Smooth muscle cell (in vitro differentiated cells): ENCODE measurements at regions not wholly inside any gene's neighbourhood (a gene's known extent, or its start where the extent isn't known, plus 50 kb on each side); places are given as distances from the start of the nearest gene placed in this dataset.

Experiments
- DNase-seq: peaks from one replicate; lab custom pipeline; 2025; ENCODE audit not compliant: unreplicated experiment; lab: John Stamatoyannopoulos, UW
- H2AFZ ChIP-seq: fragments of 200-600 bp; sonication (generic); 2 replicates; pipeline ENCODE4 v1.6.0; 2016; ENCODE audit warnings: antibody characterized with exemption, low read depth, mild to moderate bottlenecking
- H3F3A ChIP-seq: fragments of 200-600 bp; sonication (generic); 2 replicates; pipeline ENCODE4 v1.6.0; 2017; ENCODE audit warnings: antibody characterized with exemption, low read depth
- H3K27ac ChIP-seq: fragments of 200-600 bp; sonication (generic); 2 replicates; pipeline ENCODE4 v1.5.1; 2016; ENCODE audit warnings: low read depth, mild to moderate bottlenecking
- H3K27me3 ChIP-seq: fragments of 200-600 bp; sonication (generic); 2 replicates; pipeline ENCODE4 v1.6.1; 2016; ENCODE audit warnings: low read depth, mild to moderate bottlenecking
- H3K36me3 ChIP-seq: fragments of 200-600 bp; sonication (generic); 2 replicates; pipeline ENCODE4 v1.5.1; 2016; ENCODE audit warnings: low read depth
- H3K4me1 ChIP-seq: fragments of 200-600 bp; sonication (generic); 2 replicates; pipeline ENCODE4 v1.5.1; 2016; ENCODE audit warnings: low read depth
- H3K4me2 ChIP-seq: fragments of 200-600 bp; sonication (generic); 2 replicates; pipeline ENCODE4 v1.6.0; 2016; ENCODE audit warnings: mild to moderate bottlenecking
- H3K4me3 ChIP-seq: fragments of 200-600 bp; sonication (generic); 2 replicates; pipeline ENCODE4 v1.5.1; 2016; ENCODE audit warnings: mild to moderate bottlenecking
- H3K79me2 ChIP-seq: fragments of 200-600 bp; sonication (generic); 2 replicates; pipeline ENCODE4 v1.6.0; 2016; ENCODE audit warnings: low read depth, mild to moderate bottlenecking
- H3K9ac ChIP-seq: fragments of 200-600 bp; sonication (generic); 2 replicates; pipeline ENCODE4 v1.6.0; 2016; ENCODE audit warnings: low read depth
- H3K9me3 ChIP-seq: fragments of 200-600 bp; sonication (generic); replicated peaks from 2 replicates; pipeline ENCODE4 v1.5.1; 2016; ENCODE audit warnings: low read depth
- H4K20me1 ChIP-seq: fragments of 200-600 bp; sonication (generic); 2 replicates; pipeline ENCODE4 v1.6.0; 2016; ENCODE audit warnings: low read depth
- CTCF ChIP-seq: fragments of 200-600 bp; sonication (generic); IDR thresholded peaks from 2 replicates; pipeline ENCODE4 v1.5.1; 2017; ENCODE audit warnings: borderline replicate concordance, mild to moderate bottlenecking, antibody characterized with exemption; ENCODE audit not compliant: insufficient read depth, poor library complexity, severe bottlenecking
- WGBS: methylation state at CpG from one replicate; pipeline ENCODE4 v1.1.7; 2016; ENCODE audit warnings: low lambda C conversion rate; 5-methylcytosine and 5-hydroxymethylcytosine counted together

GRCh38 chr10:44733501-44734488 is 177.3 kb upstream of the TMEM72 start:
- TF ChIP-seq CTCF: no peak
- H3F3A ChIP-seq: no peaks in the 10 kb centered on the region
- H3K4me2 ChIP-seq: no peak overlapping the region
- H3K27ac ChIP-seq: no peak overlapping the region
- H3K4me3 ChIP-seq: no peak overlapping the region
- H3K36me3 ChIP-seq: no peaks in the 10 kb centered on the region
- H2AFZ ChIP-seq: no peak overlapping the region
- no peaks in the 10 kb centered on the region for H3K4me1 ChIP-seq
- DNase-seq: no peak
- H3K9me3 ChIP-seq: peaks cover 4% of the 10 kb centered on the region
- H3K27me3 ChIP-seq: no peaks in the 10 kb centered on the region
- H3K79me2 ChIP-seq: no peaks in the 10 kb centered on the region
- WGBS: 79% methylated on average over 5 of the region's 5 CpGs
- no peak overlapping the region for H3K9ac ChIP-seq
- no peaks in the 10 kb centered on the region for H4K20me1 ChIP-seq

- Histone ChIP-seq H3K4me3 (no peak overlapping the region), H3K27me3 (no peaks in the 10 kb centered on the region), H3K9me3 (no peaks in the 10 kb centered on the region), H3K27ac (no peak overlapping the region), H3K4me1 (no peaks in the 10 kb centered on the region), H3K4me2 (no peak overlapping the region), H4K20me1 (no peaks in the 10 kb centered on the region), H3K9ac (no peak overlapping the region), H3K36me3 (no peaks in the 10 kb centered on the region), H3F3A (no peaks in the 10 kb centered on the region), H3K79me2 (no peaks in the 10 kb centered on the region), H2AFZ (no peak overlapping the region)
- WGBS: 66% methylated on average over 4 of the region's 4 CpGs
- DNase-seq: no peak
- no peak for TF ChIP-seq CTCF
These were observed 168.9 kb upstream of the TMEM72 start for GRCh38 chr10:44742248-44742647.

- no peak overlapping the region for H2AFZ ChIP-seq
- H3K27ac ChIP-seq: no peak overlapping the region
- no peaks in the 10 kb centered on the region for H3F3A ChIP-seq
- H3K9ac ChIP-seq: no peak overlapping the region
- WGBS: 69% methylated on average over 1 of the region's 1 CpG
- H4K20me1 ChIP-seq: no peaks in the 10 kb centered on the region
- no peak overlapping the region for H3K4me3 ChIP-seq
- no peak for TF ChIP-seq CTCF
- H3K79me2 ChIP-seq: no peaks in the 10 kb centered on the region
- no peaks in the 10 kb centered on the region for H3K27me3 ChIP-seq
- H3K36me3 ChIP-seq: no peaks in the 10 kb centered on the region
- H3K9me3 ChIP-seq: no peaks in the 10 kb centered on the region
- no peaks in the 10 kb centered on the region for H3K4me1 ChIP-seq
- H3K4me2 ChIP-seq: no peak overlapping the region
- DNase-seq: no peak
These were observed 167.6 kb upstream of the TMEM72 start for GRCh38 chr10:44743535-44743934.

- DNase-seq: no peak
- Histone ChIP-seq H2AFZ (no peak overlapping the region), H3K27me3 (no peaks in the 10 kb centered on the region), H3K36me3 (no peaks in the 10 kb centered on the region), H3K9ac (no peak overlapping the region), H3K27ac (no peak overlapping the region), H3K79me2 (no peaks in the 10 kb centered on the region), H3K4me3 (no peak overlapping the region), H3K9me3 (no peaks in the 10 kb centered on the region), H3F3A (no peaks in the 10 kb centered on the region), H3K4me2 (no peak overlapping the region), H4K20me1 (no peaks in the 10 kb centered on the region), H3K4me1 (no peaks in the 10 kb centered on the region)
- WGBS: 35% methylated on average over 2 of the region's 2 CpGs
- TF ChIP-seq CTCF: no peak
These were observed 165.2 kb upstream of the TMEM72 start for GRCh38 chr10:44745920-44746319.
